RPMI7951 (cell line): ENCODE measurements at regions not wholly inside any gene's neighbourhood (a gene's known extent, or its start where the extent isn't known, plus 50 kb on each side); places are given as distances from the start of the nearest gene placed in this dataset.
"Not testable (repeated sequence)": the region's sequence is repeated elsewhere in the genome, so short reads cannot be mapped to it uniquely, and the experiment has no call there.

Experiments
- DNase-seq: peaks from one replicate; pipeline ENCODE4 v3.0.0-alpha.2; 2012; ENCODE audit warnings: low read depth

DNA sequence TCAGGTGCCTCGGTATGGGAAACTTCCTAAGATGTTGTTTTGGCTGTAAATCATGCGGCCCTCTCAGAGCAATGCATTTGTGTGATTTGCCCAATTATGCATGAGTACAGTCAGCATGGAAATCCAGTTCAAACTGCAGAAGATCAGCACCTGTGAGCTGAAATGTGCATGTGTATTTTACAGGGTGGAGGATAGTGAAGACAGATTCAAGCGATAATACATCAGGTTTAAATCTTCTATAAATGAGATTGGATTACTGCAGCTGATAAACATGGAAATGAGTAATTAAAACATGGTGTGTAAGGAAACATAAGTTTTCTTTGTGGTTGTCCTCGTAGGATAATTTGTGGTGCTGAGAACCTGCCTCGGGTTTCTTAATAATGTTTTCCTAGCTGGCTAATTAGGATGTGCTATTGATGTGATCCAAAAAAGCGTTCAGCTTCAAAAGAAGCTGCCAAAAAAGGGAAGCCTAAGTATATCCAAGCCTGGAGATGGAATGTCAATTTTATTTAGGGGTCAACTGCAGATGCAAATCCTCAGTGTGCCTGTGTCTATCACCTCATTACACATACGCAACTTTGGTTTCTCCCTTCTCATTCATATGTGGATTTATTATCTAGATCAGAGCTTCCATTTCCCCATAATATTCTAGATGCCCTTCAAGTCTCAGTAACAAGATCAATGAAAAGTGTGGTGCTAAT is 117.1 kb upstream of the CCDC28A start:
- DNase-seq, result peak; percentile 4

DNA sequence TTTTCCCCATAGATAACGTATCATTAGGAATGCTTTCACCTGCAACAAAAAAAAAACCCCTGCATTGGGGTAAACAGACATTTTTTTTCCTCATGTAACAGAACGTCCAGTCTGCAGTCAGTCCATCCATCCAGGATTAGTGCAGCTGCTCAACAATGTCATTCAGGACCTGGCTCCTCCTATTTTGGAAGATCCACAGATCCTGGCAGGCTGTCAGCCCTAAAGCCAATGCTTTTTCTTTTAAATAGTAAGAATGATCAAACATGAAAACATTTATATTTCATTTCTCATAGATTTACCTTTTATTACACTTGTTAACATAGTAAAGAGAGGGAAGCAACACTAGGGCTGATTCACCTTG is 116.5 kb upstream of the CCDC28A start:
- no peak for DNase-seq

DNA sequence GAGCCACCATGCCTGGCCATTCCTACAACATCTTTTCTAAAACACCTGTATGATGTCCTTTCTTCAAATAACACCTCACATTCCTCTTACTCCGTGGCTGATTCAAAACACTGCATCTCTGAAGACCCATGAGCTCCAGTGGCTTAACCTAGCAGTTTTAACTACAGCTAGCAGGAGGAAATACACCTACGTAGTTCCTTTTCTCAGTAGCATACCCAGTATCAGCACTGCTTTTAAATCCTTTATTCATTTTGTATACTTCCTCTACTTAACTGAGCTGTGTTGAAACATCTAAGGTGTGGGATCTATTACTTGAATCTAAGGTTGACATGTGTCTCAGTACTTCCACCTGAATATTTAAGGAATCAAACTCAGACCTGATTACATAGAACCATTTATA is 113.6 kb upstream of the CCDC28A start:
- DNase-seq, result no peak

- no peak for DNase-seq
These were observed 111.1 kb upstream of the CCDC28A start for GRCh38 chr6:138662471-138662870.

DNA sequence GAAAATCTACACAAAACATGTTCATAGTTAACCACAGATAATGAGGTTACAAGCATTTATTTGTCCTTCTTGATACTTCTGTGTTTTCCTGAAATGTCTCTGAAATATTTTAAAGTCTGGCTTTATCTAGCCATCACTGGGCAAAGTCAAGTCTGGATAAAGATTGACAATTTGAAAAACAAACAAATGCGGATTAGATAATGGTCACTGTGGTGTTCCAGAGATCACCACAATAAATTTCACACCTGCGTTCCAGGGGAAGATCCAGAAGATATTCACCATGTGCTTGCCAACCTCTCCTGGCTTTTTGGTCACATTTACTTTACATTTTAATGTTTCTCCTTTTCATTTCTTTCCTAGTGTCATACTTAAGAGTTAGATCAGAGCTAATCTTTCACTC is 109.7 kb upstream of the CCDC28A start:
- DNase-seq, result no peak

DNA sequence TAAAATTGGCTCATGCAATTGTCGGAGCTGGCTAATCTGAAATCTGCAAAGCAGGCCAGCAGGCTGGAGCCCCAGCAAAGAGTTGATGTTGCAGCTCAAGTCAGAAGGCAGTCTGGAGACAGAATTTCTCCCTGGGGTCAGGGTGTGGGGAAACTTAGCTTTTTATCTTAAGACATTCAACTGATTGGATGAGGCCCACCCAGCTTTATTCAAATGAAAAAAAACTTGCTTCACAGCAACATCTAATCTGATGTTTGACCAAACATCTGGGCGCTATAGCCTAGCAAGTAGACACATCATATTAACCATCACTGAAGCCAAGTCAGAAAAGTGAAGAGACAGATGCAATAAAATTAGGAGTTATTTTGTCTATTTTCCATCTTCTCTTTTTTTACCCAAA is 108.8 kb upstream of the CCDC28A start:
- no peak for DNase-seq

GRCh38 chr6:138666636-138667035 is 106.9 kb upstream of the CCDC28A start:
- DNase-seq, result no peak

DNA sequence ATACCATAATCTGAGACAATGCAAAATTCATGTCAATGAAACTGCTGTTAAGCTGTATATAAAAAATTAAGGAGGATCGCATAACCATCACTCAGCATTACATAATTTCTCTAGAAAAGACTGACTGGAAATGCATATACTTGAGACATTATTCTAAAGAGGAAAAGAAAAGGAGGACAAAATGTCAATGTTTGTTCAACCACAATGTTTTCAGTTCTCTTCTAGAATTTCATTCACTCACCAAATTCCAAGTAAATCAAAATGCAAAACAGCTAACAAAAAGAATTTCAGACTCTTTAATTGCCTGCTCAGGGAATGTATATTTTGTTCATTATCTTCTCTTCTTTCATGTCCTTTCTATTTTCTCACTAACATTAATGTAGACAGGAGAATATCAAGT is 106.2 kb upstream of the CCDC28A start:
- DNase-seq, result no peak

DNA sequence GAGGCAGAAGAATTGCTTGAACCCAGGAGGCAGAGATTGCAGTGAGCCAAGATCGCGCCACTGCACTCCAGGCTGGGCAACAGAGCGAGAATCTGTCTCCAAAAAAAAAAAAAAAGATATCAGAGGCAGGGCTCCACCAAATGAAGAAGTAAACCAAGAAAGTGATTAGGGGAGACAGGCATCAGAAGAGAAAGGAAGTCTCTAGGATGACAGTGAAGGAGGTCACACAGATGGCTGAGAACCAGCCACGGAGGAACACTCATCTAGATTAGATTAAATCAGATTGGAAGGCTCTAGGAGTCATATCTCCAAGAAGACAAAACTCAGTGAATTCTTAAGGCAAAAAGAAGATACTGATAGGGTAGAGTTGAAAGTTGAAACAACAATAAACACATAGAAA is 102.2 kb upstream of the CCDC28A start:
- DNase-seq, result no peak

DNA sequence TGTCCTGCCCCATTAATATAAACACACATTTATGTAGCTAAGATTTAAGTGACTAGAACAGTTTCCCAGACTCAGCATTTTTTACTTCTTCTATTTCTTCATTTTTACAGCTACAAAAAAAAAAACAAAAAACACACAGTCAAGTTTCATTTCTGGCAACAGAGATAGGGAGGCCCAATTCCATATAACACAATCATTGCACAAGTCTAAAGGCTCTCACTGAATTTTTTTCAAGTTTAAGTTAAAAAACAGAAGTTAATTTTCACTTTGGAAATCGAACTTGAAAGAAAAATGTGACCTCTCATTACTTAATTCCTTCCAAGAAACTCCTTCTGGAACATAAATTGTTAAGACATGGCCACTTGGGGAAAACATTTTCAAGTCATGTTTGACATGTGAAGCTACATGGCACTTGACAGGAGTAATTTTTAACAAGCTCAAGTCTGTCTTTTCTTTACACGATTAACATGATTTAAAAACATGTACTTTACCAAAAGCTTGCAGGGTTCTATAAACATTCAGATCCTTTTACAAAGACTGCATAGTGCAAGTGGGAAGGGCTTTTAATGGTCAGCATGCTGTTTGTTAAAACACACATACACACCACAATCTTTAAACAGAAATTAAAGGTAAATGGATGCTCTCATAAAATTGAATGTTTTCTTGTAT is 100.1 kb upstream of the CCDC28A start:
- DNase-seq, result no peak

GRCh38 chr6:138674444-138674843 is 99.1 kb upstream of the CCDC28A start:
- not testable (repeated sequence) for DNase-seq

GRCh38 chr6:138677538-138677937 is 96.0 kb upstream of the CCDC28A start:
- no peak for DNase-seq

DNA sequence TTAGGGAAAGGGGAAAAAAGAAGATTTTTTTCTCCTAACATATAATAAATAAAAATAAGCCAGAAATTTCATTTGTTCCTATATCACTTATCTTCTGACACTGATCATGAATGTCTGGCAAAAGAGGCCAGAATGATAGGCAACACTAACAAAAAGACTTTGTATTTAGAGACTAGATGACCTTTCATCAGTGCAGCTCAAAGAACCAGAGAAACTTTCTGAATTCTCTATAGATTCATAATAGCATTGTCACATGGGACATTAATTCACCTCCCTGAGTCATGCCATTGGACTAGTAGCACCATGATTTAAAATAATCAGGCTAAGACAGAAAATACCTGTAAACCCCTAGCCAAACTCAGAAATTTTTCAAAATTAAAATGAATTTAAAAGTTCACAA is 95.4 kb upstream of the CCDC28A start:
- no peak for DNase-seq

- no peak for DNase-seq
These were observed 93.5 kb upstream of the CCDC28A start for GRCh38 chr6:138680085-138680484.

GRCh38 chr6:138681627-138682026 is 91.9 kb upstream of the CCDC28A start:
- no peak for DNase-seq

DNA sequence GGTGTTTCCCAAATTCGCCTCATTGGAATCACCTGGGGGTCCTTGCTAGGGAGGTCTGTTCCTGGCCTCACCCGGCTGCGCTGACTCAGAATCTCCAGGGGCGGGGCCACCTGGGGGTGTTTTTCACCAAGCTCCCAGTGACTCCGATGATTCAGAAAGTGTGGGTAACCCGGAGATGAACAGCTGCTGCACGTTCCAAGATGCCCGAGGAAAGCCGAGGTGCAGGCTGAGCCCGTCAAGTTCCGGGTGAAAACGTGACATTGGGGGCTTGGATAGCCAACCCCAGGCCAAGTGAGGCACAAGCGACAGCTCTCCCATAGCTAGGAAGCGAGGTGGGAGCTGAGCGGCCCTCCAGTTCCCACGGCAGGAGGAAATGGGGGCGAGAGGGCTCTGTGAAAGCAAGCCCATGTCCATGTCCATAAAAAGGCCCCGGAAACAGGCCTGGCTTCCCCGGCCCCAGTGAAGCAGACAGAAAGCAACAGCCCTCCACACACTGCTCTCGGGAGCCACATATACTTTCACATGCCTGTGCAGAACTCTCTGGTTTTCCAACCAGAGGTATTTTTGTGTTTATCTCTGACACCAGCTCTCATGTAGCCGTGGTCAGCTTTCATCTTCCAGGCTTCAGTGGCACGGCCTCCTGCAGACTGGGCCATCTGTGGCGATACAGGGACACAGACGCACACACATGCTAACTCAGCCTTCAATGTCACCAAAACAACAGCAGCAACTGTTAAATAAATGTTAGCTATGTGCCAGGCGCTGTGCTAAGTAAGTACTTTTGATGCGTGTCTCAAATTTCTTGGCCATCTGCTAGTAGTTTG is 90.7 kb upstream of the CCDC28A start:
- peak; percentile 90 for DNase-seq

DNA sequence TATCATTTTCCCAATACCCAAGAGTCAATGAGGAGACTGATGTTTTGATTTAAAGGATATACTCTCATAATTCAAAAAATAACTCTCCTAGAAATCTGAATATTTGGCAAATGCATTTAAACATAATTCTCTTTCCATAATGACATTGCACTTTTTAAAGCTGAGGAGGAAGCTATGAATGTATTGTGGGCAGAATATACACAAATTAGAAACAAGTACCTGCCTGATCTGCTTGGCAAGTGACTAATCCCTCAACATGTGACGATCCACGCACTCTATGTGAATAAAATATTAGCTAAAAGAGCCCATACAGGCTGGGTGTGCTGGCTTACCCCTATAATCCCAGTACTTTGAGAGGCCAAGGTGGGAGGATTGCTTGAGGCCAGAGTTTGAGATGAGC is 88.3 kb upstream of the CCDC28A start:
- no peak for DNase-seq

DNA sequence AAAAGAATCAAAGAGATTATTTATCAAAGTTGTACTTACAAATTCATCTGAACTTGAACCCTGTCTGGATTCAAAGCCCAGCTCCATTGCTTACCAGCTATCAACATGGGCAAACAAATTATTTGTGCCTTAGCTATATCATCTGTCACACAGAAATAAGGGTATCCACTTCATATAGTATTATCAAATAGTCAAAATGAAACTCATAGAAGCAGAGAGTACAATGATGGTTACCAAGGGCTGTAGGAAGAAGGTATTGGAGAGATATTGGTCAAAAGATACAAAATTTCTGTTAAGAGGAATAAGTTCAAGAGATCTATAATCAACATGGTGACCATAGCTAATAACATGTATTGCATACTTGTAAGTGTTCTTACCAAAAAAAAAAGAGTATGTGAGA is 87.8 kb upstream of the CCDC28A start:
- DNase-seq, result no peak

DNA sequence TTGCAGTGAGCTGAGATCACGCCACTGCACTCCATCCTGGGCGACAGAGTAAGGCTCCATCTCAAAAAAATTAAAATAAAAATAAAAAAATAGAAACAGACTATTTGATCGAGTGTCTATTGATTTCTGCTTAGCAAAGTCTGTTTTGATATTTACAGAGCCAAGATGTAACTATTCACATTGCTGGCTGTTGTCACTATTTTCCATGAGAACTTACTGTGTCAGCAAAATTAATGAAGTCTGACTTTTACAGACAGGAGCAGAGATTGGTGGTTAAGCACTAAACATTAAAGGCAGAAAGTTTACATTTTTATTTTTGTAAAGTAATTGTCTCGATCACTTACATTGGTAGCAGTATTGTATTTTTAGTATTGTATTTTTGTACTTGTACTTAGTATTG is 85.0 kb upstream of the CCDC28A start:
- no peak for DNase-seq

DNA sequence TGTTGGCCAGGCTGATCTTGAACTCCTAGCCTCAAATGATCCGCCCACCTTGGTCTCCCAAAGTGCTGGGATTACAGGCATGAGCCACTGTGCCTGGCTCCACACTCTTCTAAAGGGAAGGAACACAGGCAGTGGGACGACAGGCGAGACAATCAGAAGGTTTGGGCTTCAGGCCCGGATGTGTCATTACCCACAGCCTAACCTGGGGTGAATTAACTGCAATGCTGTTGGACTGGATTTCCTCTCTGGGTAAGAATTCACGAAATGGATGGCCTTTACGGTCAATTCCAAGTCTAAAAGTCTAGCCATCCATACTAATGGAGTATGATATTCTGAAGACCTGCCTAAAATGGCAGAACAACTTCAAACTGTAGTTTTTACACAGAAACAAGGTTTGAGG is 83.7 kb upstream of the CCDC28A start:
- peak; percentile 78 for DNase-seq

- no peak for DNase-seq
These were observed 82.5 kb upstream of the CCDC28A start for GRCh38 chr6:138690975-138691594.

GRCh38 chr6:138691595-138692057 is 81.9 kb upstream of the CCDC28A start:
- peak; percentile 55 for DNase-seq
